ENCODE measurements at regions not wholly inside any gene's neighbourhood (a gene's known extent, or its start where the extent isn't known, plus 50 kb on each side); places are given as distances from the start of the nearest gene placed in this dataset.

DNA sequence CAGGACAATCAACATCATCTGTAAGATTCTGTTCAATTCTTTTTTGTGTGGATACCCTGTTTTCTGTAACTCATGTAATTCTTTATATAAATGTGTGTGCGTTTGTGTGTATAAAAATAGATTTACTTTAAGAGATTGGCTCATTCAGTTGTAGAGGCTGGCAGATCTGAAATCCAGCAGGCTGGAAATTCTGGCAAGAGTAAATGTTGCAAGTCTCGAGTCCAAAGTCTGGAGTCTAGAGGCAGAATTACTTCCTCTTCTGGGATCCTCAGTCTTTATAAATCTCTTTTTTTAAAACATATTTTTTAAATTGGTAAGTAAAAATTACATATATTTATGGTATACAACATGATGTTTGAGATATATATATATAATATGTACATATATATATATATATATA is 202.1 kb upstream of the TMEM161B start:
- TF ChIP-seq RELA (CRISPR knock-in tag; IDR thresholded peaks at IDR 0.05; ENCODE audit: borderline replicate concordance) (no peak), JUN (CRISPR knock-in tag; IDR thresholded peaks at IDR 0.05) (no peak), CREB1 (CRISPR knock-in tag; IDR thresholded peaks at IDR 0.05) (no peak), ZNF121 (CRISPR knock-in tag; IDR thresholded peaks at IDR 0.05) (no peak), NFE2L1 (CRISPR knock-in tag; IDR thresholded peaks at IDR 0.05) (no peak)
- TF ChIP-seq, protein P1, sequence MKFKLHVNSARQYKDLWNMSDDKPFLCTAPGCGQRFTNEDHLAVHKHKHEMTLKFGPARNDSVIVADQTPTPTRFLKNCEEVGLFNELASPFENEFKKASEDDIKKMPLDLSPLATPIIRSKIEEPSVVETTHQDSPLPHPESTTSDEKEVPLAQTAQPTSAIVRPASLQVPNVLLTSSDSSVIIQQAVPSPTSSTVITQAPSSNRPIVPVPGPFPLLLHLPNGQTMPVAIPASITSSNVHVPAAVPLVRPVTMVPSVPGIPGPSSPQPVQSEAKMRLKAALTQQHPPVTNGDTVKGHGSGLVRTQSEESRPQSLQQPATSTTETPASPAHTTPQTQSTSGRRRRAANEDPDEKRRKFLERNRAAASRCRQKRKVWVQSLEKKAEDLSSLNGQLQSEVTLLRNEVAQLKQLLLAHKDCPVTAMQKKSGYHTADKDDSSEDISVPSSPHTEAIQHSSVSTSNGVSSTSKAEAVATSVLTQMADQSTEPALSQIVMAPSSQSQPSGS (CRISPR knock-in tag; IDR thresholded peaks at IDR 0.05; ENCODE audit: borderline replicate concordance, low read depth): no peak
- TF ChIP-seq, protein P2, sequence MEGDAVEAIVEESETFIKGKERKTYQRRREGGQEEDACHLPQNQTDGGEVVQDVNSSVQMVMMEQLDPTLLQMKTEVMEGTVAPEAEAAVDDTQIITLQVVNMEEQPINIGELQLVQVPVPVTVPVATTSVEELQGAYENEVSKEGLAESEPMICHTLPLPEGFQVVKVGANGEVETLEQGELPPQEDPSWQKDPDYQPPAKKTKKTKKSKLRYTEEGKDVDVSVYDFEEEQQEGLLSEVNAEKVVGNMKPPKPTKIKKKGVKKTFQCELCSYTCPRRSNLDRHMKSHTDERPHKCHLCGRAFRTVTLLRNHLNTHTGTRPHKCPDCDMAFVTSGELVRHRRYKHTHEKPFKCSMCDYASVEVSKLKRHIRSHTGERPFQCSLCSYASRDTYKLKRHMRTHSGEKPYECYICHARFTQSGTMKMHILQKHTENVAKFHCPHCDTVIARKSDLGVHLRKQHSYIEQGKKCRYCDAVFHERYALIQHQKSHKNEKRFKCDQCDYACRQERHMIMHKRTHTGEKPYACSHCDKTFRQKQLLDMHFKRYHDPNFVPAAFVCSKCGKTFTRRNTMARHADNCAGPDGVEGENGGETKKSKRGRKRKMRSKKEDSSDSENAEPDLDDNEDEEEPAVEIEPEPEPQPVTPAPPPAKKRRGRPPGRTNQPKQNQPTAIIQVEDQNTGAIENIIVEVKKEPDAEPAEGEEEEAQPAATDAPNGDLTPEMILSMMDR (IDR thresholded peaks at IDR 0.05): no peak
- TF ChIP-seq, protein P3, sequence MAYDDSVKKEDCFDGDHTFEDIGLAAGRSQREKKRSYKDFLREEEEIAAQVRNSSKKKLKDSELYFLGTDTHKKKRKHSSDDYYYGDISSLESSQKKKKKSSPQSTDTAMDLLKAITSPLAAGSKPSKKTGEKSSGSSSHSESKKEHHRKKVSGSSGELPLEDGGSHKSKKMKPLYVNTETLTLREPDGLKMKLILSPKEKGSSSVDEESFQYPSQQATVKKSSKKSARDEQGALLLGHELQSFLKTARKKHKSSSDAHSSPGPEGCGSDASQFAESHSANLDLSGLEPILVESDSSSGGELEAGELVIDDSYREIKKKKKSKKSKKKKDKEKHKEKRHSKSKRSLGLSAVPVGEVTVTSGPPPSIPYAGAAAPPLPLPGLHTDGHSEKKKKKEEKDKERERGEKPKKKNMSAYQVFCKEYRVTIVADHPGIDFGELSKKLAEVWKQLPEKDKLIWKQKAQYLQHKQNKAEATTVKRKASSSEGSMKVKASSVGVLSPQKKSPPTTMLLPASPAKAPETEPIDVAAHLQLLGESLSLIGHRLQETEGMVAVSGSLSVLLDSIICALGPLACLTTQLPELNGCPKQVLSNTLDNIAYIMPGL (CRISPR knock-in tag; IDR thresholded peaks at IDR 0.05): no peak
- TF ChIP-seq, protein P4, sequence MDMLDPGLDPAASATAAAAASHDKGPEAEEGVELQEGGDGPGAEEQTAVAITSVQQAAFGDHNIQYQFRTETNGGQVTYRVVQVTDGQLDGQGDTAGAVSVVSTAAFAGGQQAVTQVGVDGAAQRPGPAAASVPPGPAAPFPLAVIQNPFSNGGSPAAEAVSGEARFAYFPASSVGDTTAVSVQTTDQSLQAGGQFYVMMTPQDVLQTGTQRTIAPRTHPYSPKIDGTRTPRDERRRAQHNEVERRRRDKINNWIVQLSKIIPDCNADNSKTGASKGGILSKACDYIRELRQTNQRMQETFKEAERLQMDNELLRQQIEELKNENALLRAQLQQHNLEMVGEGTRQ (CRISPR knock-in tag; IDR thresholded peaks at IDR 0.05): no peak
- TF ChIP-seq, protein P5, sequence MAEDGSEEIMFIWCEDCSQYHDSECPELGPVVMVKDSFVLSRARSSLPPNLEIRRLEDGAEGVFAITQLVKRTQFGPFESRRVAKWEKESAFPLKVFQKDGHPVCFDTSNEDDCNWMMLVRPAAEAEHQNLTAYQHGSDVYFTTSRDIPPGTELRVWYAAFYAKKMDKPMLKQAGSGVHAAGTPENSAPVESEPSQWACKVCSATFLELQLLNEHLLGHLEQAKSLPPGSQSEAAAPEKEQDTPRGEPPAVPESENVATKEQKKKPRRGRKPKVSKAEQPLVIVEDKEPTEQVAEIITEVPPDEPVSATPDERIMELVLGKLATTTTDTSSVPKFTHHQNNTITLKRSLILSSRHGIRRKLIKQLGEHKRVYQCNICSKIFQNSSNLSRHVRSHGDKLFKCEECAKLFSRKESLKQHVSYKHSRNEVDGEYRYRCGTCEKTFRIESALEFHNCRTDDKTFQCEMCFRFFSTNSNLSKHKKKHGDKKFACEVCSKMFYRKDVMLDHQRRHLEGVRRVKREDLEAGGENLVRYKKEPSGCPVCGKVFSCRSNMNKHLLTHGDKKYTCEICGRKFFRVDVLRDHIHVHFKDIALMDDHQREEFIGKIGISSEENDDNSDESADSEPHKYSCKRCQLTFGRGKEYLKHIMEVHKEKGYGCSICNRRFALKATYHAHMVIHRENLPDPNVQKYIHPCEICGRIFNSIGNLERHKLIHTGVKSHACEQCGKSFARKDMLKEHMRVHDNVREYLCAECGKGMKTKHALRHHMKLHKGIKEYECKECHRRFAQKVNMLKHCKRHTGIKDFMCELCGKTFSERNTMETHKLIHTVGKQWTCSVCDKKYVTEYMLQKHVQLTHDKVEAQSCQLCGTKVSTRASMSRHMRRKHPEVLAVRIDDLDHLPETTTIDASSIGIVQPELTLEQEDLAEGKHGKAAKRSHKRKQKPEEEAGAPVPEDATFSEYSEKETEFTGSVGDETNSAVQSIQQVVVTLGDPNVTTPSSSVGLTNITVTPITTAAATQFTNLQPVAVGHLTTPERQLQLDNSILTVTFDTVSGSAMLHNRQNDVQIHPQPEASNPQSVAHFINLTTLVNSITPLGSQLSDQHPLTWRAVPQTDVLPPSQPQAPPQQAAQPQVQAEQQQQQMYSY (CRISPR knock-in tag; IDR thresholded peaks at IDR 0.05): no peak
- TF ChIP-seq, protein P6, sequence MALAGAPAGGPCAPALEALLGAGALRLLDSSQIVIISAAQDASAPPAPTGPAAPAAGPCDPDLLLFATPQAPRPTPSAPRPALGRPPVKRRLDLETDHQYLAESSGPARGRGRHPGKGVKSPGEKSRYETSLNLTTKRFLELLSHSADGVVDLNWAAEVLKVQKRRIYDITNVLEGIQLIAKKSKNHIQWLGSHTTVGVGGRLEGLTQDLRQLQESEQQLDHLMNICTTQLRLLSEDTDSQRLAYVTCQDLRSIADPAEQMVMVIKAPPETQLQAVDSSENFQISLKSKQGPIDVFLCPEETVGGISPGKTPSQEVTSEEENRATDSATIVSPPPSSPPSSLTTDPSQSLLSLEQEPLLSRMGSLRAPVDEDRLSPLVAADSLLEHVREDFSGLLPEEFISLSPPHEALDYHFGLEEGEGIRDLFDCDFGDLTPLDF (CRISPR knock-in tag; IDR thresholded peaks at IDR 0.05): no peak
